ENCODE measurements at regions not wholly inside any gene's neighbourhood (a gene's known extent, or its start where the extent isn't known, plus 50 kb on each side); places are given as distances from the start of the nearest gene placed in this dataset.

GRCh38 chr1:82830690-82831380, 1030.1 kb downstream of the ADGRL2 start:
- TF ChIP-seq, protein P1, sequence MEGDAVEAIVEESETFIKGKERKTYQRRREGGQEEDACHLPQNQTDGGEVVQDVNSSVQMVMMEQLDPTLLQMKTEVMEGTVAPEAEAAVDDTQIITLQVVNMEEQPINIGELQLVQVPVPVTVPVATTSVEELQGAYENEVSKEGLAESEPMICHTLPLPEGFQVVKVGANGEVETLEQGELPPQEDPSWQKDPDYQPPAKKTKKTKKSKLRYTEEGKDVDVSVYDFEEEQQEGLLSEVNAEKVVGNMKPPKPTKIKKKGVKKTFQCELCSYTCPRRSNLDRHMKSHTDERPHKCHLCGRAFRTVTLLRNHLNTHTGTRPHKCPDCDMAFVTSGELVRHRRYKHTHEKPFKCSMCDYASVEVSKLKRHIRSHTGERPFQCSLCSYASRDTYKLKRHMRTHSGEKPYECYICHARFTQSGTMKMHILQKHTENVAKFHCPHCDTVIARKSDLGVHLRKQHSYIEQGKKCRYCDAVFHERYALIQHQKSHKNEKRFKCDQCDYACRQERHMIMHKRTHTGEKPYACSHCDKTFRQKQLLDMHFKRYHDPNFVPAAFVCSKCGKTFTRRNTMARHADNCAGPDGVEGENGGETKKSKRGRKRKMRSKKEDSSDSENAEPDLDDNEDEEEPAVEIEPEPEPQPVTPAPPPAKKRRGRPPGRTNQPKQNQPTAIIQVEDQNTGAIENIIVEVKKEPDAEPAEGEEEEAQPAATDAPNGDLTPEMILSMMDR (IDR thresholded peaks at IDR 0.05; ENCODE audit: low read depth, low read length, poor library complexity, severe bottlenecking): no peak
- no peak for TF ChIP-seq EZH2phosphoT487 (IDR thresholded peaks at IDR 0.05; ENCODE audit: borderline replicate concordance, low read length)
